AG08396 (cell line): ENCODE measurements at regions not wholly inside any gene's neighbourhood (a gene's known extent, or its start where the extent isn't known, plus 50 kb on each side); places are given as distances from the start of the nearest gene placed in this dataset.
"Not testable (repeated sequence)": the region's sequence is repeated elsewhere in the genome, so short reads cannot be mapped to it uniquely, and the experiment has no call there.

ENCODE experiments used
- DNase-seq: peaks from one replicate; pipeline ENCODE4 v3.0.0; 2012; ENCODE audit warnings: low spot score, mixed read lengths

DNA sequence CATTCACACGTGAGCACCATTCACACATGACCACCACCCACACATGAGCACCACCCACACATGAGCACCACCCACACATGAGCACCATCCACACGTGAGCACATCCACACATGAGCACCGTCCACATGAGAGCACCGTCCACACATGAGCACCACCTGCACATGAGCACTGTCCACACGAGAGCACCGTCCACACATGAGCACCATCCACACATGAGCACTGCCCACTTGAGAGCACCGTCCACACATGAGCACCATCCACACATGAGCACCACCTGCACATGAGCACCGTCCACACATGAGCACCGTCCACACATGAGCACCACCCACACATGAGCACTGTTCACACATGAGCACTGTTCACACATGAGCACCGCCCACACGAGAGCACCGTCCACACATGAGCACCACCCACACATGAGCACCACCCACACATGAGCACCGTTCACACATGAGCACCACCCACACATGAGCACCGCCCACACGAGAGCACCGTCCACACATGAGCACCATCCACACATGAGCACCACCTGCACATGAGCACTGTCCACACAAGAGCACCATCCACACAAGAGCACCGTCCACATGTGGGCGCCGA, 471.3 kb upstream of the SALL3 start:
- not testable (repeated sequence) for DNase-seq

DNA sequence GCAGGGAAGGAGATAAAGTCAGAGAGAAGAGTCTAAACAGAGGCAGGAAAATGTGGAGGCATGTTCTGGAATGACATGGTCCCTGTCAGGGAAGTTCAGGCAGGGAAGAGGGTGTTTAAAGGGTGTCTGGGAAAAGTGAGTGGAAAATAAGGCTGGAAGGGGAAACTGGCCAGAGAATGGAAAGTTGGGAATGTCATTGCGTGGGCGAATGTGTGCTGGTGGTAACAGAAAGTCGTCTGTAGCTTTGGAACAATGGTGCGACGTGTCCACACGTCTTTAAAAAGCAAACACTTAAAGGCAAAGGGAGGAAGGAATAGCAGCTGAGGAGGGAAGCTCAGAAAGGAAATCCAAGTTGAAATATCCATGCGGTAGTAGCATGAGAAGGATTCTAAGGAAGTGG, 469.5 kb upstream of the SALL3 start:
- no peak for DNase-seq

DNA sequence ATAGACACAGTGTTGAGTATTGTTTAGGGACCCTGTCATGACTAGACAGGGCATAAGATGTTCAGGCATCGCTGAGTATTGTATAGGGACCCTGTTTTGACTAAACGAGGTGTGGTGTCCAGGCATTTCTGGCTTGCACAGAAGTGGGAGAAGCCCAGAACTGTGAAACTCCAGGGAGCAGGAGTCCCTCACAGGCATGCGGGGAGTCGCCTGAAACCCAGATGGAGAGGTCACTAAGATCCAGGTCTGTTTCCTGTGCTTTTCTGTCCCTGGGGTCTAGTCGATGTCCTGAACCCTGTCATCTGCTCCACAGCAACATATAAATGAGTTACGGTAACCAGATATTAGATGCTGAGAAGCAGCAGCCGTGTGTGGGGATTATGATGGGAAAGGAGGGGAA, 469.0 kb upstream of the SALL3 start:
- DNase-seq, result no peak

DNA sequence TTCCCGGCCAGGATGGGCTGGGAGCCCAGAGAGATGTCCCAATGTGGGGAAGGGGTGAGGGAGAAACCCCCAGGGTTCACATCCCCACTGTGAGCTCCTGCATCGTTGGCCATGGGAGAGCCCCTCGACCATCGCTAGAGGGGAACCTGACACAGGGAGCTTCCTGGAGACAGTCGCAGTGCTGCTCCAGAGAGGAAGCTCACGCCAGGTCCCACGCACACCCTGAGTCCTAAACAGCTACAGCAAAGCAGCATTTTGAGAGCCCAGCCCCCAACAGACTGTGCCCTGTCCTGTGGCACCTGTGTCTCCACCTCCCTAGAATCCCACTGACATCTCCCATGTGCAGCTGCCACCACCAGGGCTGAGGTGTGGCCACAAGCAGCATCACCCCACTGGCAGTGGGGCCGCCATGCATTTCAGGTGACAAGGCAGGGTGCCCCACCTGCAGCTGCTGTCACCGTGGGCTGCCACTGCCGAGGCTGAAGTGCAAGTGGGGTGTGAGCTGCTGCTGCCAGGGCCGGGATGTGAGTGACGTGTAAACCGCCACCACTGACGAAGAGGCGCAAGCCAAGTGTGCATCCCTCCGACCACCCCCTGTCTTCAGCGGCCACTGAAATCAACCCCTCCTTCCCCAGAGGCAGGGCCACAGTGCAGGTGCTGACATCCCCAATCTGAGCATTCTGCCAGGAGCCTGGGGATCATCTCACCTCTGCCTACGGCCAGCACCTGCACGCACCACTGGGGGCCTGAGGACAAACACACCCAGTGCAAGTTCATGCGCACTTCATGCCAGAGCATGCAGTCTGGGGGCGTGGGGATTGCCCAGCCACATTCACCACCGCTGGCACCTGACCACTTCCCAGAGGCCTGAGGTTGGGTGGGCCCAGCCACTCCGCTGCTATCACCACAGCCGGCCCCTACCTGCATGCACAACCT, 467.7 kb upstream of the SALL3 start:
- DNase-seq, result no peak

DNA sequence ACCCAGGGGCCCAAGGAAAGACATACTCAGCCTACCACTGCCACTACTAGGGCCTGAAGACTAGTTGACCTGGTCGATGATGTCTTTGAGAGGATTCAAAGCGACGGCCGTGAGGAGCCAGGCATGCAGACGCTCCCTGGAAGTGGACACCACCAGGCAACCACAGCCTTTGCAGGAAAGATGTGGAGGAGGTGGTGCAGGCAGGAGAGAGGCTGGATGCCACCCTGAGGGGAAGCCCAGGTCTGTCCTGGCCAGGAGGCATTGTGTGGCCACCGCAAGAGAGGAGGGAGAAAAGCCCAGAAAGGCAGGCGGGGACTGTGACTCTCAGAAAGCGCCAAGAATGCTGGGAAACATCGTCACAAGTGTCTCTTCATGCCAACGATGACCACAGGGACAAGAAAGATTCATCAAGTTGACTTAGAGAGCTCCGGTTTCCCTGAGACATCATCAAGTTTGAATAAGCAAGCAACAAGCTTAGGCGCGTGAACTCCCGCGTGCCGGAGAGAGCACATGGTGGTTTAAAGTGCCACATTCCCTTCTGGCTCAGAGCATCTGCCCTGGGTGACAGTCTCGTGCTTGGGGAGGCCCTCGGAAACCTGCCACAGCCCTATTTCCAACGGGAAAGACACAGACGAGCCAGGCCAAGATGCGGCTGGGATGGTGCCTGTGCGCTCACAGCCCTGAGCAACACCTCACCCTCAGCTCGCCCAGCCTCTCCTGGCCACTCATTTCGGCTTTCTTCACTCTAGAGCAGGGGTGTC, 464.5 kb upstream of the SALL3 start:
- DNase-seq, result no peak

DNA sequence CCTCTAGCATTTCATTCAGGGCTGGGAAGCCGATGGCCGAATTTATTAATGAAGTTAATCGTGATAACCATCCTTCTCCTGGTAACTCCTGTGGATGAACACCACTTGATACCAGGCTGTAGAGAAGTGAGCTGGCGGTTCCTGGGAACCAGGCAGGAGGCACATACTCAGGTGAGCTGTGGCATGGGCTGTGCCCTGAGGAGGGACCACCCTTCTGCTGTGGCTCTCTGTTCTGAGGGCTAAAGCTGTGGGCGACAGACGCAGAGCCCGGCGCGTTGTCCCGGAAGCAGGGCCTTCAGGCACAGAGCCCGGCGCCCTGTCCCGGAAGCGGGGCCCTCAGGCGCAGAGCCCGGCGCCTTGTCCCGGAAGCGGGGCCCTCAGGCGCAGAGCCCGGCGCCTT, 462.3 kb upstream of the SALL3 start:
- no peak for DNase-seq

DNA sequence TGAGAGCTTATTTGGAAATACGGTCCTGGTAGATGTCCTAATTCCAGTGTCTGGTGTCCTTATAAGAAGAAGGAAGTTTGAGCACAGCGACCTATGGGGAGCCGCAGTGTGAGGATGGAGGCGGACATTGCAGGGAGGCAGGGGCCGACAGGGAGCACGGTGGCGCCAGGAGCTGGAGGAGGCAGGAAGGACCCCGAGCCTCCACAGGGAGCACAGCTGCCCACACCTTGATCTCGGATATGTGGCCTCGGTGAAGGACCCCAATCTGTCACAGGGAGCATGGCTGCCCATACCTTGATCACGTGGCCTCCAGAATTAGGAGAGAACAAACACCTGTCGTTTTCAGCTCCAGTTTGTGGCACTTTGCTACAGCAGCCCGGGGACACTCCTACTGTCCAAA, 461.6 kb upstream of the SALL3 start:
- no peak for DNase-seq

DNA sequence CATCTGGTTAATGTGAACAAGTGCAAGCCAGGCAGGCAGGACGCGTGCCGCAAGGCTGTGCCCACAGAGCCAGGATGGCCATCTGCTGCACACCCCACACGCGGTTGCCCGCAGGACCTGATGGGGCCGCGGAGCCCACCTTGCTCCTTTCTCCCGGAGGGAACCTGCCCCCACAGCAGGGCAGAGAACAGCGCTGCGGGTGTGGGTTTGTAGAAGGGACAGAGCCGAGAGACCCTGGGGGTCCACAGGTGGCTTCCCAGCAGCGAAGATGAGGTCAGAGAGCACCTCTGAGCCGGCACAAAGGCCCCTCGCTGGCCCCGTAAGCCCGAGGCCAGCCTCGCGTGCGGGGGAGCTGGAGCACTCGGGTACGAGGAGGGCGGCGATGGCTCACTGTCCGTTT, 460.8 kb upstream of the SALL3 start:
- DNase-seq, result no peak

DNA sequence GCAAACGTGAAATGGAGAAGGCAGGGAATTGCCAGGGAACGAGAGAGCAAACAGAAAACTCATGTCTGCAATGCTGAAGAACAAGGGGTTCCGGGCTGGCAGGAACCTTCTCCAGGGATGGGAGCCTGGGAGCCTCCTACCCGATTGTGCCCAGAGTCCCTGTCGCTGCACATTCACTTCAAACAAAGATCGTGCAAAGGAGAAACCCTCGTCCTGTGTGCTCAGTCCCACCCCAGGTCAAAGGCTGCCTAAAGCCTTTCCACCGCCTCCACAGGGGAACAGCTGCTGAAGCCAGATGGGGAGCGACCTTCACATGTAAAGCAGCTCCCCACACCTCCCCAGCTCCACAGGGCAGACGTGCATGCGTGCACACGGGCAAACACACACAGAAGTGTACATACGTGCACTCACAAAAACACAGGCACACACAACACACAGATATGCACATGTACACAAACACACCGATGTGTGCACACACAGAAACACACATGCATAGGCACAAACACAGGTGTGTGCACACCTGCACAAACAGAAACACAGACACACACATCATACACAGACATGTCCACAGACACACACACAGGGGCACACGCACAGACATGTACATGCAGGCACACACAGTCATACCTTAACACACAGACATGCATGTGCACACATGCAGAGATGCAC, 460.1 kb upstream of the SALL3 start:
- no peak for DNase-seq

DNA sequence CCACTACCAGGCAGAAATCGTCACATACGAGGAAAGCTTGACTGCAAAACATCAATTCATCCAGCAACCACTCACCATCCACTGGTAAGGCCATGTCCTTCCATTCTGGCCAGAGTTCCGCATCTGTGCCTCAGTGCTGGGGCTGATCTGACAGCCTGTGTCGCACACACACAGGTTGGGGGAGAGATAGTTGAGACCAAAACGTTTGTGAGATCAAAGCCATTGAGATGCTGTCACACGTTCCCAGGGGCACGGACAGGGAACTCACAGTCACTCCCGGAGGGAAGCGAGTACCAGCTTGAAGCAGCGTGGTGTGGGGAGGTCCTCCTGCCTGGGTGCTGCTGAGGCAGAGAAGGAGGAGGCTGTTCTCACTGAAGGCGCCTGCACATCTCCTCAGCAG, 458.5 kb upstream of the SALL3 start:
- no peak for DNase-seq

DNA sequence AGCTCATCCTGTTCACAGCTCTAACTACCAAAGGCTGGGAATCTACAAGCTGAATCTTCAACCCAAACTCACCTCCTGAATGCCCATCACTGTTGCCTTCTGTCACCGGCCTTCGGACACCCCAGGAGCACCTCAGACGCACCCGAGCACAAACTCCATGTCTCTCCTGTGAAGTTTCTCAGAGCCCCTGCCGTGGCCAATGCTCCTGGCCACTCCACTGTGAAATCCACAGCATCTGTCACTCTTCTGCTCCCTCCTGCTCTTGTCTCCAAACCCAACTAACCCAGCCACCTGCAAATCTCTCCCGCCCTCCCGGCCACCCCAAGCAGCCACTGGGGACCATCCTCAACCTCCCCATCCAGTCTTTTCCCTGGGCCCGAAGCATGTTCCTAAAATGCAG, 457.9 kb upstream of the SALL3 start:
- no peak for DNase-seq

DNA sequence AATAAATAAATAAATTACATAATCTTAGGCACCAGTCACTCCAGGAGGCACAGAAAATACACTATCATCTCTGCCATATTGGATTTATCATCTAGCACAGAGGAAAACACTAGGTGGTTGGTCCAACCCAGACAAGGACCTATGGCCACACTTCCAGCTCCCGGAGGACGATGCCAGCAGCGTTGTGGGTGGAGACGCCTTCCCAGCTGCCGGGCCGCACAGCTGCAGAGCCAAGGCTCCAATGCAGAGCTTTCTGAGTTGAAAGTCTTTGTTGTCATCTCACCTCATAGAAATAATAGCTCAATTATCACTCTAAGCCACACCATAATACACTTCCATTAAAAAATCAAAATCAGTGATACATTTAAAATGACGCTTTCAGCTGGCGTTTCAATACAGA, 457.1 kb upstream of the SALL3 start:
- DNase-seq, result no peak

DNA sequence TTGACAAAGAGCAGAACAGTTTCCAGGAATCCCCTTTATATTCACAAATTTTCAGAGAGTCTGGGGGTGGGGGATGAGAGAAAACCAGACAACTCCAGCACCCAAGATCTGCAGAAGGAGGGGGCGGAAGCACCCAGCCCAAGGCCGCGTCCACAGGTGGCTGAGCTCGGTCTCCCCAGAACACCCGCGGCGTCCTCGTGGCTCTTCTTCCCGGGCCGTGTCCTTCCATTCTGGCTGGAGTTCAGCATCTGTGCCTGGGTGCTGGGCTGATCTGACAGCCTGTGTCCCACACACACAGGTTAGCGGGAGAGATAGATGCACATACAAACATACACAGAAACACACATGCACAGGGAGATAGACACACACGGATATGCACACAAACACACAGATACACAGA, 455.8 kb upstream of the SALL3 start:
- DNase-seq, result no peak

DNA sequence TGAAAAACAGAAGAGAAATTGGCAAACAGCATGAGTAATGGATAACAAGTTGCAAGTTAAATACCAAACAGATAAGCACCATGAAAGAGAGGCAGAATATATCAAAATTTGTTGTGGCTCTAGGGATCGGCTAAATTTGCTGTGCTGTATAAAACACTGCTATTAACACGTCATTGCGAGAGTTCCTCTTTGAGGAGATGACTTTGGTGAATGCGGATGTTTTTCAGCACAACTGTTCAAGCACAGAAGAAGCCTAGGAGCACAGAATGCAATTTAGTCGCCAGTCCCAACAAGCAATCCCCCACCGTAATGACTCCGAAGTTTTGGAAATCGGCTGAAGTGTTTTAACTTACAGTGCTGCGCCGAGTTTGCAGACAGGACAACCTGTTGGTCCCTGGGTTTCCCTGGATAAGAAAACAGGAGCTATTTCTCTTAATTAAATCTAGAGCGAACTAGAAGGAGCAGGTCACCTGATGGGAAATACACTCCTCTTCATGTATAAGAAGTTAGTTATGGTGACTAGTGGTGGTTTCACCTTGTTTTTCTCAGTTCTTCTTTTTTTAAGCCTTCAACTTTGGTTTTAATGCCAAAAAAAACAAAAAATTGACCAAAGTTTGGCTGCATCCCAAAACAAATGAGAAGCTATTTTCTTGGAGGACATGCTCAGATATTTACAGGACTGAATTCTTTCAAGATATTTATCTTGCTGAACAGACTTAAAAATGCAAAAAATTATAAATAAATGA, 454.1 kb upstream of the SALL3 start:
- no peak for DNase-seq

DNA sequence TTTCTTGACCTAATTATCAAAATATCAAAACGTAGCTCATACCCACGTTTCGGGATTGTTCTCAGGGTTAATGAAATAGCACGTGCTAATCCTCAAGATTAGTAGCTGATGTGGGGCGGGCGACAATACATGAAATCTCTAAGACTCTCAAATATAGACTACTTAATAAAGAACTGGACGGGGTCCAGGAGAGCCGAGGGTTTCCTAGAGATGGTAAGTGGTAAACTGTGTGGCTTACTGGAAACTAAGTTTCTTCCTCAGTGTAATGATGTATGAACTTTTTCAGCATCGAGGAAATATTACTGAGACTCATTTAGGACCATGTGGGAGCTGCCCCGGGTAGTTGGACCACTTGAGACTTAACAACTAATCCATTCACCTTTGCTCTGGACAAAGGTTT, 453.3 kb upstream of the SALL3 start:
- DNase-seq, result no peak

DNA sequence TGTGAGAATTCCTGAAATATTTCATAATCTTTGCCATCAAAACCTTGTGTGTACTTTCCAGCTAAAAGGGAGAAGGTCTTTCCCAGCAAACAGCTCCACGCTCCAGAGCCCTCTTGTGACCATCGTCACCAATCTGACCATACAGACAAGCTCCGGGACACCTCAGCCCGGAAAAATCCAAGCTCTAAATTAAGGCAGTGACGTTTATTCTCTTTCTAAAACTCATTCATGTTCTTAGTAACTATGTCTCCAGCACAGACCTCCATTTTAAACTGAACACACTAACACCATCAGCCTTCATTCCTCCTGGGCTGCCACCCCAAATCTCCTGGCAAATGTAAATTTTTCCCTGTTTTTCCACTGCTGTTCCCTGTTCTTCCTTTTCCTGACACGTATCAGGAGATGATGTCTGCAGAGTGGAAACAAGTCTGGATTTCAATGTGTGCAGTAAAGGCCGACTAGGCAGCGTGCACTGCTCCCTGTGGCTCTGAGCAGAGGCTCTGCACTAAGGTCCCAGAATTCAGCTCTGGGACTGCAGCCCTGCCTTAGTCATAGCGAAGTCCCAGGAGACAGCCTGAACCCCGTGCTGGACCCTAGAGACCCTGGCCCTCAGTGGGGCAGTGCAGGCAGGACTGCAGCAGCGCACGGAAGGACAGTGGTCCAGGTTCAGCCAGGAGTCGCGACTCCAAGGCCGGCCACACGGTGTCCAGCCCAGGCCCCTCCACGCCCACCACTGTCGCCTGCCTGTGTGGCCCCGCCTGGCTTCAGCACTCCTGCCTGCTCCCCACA, 452.5 kb upstream of the SALL3 start:
- DNase-seq, result no peak

DNA sequence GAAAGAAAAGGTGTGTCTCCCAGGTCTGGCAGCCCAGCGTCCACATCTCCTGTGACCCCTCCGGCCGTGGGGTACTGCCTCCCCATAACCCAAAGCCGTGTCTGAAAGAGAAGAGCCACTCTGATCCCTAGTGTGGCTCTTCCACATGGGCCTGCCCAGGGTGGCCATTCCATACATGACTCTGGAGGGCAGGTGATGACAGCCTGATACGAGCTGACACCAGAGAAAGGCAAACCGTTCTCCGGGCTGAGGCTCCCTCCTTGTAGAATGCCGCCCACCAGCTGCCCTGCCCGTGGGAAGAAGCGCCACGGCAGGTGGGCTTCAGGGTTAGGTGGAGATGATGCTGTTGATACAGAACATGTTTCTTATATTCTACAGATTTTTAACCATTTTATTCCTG, 451.6 kb upstream of the SALL3 start:
- DNase-seq, result no peak

DNA sequence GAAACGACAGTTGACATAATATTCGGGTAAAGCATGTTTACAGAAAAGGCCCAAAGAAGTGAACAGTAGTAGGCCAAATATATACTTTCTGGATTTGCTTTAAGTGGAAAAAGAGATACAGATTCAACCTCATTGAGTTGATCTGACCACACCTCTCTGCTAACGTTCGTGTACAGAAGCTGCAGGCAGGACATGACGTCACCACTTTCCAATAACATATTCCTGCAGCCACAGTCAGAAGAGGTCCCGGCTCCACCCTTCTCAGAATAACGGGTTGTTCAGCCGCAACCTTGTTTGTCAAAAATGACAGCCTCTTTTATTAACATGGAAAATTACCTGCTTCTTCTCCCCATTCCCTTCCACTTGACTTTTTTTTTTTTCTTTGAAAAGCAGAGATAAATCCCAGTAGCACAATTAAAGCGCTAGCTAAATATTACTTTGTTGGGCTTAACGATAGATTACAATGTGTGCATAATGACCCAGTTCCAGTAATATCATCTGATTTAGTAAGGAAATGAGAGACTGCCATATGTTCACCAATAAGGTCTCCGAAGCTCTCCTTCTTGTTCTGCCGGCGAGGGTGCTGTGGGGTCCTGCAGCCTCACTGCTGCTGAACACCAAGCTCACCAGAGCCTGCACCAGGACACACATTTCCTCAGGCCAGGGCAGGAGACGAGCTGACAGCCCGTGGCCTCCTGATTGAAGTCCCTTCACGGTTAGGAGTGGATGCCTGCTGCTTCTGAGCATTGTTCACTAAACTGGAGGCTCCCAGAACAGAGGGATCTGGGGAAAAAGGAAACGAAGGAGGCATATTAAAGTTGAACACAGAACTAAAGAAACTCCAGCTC, 451.0 kb upstream of the SALL3 start:
- no peak for DNase-seq

DNA sequence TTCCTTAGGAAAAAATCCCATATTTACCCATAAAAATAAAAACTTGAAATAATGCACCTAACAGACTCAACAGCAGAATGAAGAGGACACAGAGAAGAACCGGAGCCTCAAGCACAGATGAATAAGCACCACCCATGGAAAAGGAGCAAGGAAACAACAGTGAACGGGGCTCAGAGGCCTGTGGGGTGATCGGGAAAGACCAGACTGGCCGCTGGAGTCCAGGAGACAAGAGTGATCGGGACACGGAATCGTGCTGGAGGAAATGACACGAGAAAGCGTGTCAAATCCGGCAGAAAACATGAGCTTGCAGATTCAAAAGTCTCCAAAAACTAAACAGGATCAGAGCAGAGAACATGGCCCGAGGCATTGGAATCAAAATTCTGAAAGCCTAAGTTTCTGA, 448.0 kb upstream of the SALL3 start:
- DNase-seq, result no peak
